ENCODE measurements at regions not wholly inside any gene's neighbourhood (a gene's known extent, or its start where the extent isn't known, plus 50 kb on each side); places are given as distances from the start of the nearest gene placed in this dataset.

- DNase-seq: no peak
Observed at GRCh38 chr9:105921057-105921726, 226.9 kb downstream of the TMEM38B start.

GRCh38 chr9:105928416-105928815 is 234.1 kb downstream of the TMEM38B start:
- DNase-seq: no peak

- no peak for DNase-seq
Observed at GRCh38 chr9:105930011-105930627, 235.8 kb downstream of the TMEM38B start.

DNA sequence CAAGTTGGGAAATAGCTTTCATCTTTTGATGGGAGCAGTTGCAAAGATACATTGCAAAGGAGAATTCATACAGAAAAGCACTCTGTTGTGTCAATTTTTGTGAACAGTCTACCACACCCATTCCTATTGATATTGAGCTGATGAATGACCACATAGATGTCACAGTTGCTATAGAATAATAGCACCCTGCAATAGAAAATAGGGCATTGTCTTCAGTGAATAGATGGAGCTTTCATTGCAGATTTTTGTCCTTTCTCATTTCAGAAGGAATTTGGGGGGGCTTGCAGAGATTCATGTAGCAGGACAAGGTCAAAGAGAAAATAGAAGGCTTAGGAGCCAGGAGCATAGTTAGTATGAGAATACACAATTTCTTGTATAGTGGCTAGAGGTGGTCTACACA is 237.9 kb downstream of the TMEM38B start:
- no peak for DNase-seq

- DNase-seq: no peak
Observed at GRCh38 chr9:105950448-105950847, 256.1 kb downstream of the TMEM38B start.

DNA sequence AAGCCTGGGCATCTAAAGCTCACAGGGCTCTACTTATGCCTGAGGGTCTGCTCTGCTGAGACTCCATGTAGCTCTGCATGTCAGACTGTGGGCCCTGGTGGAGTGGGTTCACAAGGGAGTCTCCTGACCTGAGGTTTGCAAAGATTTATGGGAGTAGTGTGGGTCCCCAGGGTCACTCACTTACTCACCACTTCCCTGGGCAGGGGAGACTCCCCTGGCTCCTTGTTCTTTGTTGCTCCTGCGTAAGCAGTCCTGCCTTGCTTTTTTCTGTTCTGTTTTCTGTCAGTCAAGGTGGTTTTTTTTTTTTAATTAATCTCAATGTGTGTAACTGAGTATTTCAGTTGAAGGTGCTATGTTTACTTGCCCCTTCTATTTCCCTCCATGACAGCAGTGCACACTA is 256.6 kb downstream of the TMEM38B start:
- no peak for DNase-seq

- DNase-seq: no peak
Observed at GRCh38 chr9:105954517-105954916, 260.2 kb downstream of the TMEM38B start.

DNA sequence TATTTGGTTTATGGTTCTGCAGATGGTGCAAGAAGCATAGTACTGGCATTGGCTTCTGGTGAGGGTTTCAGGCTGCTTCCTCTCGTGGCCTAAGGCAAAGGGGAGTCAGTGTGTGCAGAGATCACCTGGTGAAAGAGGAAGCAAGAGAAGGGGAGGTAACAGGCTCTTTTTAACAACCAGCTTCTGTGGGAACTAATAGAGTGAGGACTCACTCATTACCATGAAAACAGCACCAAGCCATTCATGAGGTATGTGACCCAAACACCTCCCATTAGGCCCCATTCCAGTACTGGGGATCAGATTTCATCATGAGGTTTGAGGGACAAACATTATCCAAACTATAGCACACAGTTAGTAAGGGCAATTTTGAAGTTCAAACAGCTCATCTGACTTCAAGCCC is 263.5 kb downstream of the TMEM38B start:
- DNase-seq: no peak

DNA sequence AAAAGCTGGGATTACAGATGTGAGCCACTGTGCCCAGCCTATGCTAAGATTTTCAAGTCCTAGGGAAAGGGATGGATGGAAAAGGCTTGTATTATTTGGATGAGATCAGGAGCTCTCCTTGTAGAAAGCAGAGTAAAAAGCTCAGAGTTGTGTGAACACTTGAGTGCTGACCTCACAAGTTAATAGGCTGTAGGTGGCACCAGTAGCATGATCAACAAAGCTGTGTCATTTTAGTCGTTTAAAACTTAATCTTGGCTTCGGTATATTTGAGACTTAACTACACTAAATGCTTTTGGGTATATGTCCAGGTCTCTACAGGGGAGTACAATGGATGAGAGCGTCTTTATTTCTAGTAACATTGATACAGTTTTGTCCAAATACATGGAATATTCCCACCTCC is 264.2 kb downstream of the TMEM38B start:
- DNase-seq: no peak

DNA sequence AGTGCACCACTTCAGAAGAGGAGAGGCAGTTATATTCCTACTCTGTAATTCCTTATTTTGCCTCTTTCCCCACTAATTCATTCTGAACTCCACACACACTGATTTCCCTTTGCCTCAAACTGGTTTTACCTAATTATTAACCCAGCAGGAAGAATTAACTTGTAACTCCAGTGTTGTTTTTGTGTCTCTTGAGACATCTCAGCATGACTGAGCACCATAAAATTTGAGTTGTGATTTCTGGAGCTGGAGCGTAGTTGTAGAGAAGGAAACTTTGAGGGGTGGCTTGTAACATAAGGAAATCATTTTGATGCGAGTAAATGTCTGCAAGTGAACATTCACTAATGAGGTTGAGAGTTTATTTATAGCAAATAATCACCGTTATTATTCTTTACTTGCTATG is 265.2 kb downstream of the TMEM38B start:
- DNase-seq: no peak

DNA sequence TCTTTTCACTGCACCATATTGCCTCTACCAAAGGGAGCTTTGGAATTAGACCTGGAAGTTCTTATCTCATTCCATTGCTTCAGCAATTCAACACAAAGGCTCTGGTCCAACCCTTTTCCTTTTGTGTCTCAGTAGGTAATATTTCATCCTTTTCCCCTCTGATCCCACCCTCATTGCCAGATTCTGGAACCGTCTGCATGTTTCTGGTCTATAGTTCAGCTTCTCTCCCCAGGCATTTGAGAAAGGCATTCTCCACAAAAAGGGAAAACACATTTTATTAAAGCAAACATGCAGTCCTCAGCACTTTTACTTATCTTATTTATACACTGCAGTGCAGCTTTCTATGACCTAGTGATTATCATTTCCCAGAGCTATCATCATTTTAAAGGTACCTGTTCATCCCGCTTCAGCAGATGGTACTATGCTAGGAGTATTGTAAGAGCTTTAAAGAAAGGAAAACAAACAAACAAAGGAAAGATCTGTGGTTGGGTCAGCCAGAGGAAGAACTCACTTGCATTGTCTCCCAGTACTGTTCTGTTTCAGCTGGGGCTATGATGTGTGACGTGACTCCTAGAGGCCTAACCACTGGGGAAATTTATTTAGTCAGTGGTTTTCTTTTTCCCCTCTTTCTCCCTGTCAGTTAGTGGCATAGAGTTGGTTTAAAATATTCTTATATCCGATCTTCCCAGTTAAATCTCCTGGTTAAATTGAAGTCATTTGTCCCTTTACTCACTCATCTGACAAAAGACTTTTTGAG is 269.2 kb downstream of the TMEM38B start:
- DNase-seq: no peak

DNA sequence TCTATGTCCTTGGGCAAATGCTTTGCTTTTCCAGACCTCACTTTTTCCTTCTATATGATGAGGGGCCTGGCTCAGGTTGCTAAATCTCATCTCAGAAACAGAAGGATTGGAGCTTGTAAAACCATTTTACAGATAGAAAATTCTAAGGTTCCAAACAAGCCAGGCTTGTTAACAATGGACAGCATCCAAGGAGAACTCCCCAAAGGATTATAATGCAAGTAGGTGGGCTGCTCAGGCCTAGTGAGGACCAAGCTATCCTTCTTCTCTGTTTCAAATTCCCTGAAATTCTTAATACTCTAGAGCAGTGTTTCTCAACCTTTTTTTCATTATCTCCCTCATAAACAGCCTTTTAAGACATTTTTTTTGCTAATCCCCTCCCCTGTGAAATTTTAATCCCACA is 269.8 kb downstream of the TMEM38B start:
- no peak for DNase-seq

GRCh38 chr9:105966834-105967233 is 272.5 kb downstream of the TMEM38B start:
- no peak for DNase-seq

DNA sequence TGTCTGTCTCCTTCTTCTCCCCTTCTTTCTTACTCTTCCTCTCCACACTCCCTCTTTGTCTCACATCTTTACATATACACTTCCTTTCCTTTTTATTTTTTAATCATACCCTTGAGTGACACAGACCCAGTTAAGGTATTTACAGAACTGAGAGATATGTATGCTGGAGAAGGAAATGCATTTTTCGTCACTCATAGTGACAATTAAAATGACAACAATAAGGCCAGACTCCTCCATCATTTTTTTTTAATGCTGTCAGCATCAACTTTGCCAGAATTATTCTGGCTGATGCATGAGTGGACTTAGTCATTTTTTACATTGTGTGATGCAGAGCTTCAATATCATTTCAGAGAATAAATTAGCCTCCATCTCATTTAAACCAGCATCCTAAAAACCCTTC is 272.9 kb downstream of the TMEM38B start:
- DNase-seq: no peak

DNA sequence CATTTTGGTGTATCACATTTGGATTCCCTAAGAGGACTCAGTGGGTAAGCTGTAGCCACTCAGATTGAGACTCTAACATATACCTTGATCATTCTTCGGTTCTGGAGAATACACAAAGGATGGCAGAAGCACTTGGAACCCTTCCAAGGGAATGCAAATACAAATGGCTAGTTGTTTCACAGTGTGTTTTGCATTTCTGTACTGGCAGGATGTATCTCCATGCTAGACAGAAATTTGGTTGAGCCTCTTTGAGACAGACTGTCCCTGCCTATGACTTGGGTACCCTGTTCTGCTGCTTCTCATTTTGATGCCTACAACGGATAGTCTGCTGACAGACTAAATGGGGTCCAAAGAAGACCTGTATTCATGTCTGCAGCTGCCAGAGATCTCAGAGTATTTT is 273.5 kb downstream of the TMEM38B start:
- no peak for DNase-seq

- DNase-seq: no peak
Observed at GRCh38 chr9:105968811-105969466, 274.6 kb downstream of the TMEM38B start.

DNA sequence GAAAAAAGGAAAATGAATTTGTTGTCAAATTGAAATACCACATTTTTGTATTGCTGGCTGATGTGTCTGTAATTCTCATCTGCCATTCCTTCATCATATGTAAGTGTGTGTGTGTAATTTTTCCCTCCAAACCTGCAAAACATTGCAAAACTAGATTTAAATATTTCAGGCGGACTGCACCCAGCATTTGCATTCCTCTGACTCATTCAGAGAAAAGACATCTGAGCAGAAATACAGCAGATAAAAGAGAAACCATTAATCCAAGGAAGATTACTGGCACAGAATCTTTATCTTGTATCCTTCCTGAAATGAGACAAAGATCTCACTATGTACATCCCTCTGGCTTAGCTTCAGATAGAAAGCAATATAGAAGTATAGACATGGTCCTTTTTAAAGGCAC is 275.3 kb downstream of the TMEM38B start:
- no peak for DNase-seq

DNA sequence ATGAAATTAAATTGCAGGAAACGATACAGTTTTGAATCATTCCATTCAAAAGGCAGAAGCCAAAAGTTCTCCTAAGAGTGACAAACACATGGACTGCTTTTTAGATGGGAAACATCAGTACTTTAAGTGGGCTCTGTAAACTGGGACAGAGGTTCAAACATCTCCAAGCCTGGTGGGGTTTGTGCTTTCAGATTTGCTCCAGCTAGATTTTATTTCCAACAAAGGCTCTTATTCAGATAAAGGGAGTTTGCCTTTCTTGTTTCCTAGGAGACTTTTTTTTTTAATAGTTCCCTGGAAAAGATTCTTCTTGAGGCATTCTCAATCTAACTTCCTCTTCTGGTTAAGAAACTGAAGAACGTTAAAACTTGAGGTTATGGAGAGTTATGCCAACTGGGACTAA is 277.6 kb downstream of the TMEM38B start:
- no peak for DNase-seq

DNA sequence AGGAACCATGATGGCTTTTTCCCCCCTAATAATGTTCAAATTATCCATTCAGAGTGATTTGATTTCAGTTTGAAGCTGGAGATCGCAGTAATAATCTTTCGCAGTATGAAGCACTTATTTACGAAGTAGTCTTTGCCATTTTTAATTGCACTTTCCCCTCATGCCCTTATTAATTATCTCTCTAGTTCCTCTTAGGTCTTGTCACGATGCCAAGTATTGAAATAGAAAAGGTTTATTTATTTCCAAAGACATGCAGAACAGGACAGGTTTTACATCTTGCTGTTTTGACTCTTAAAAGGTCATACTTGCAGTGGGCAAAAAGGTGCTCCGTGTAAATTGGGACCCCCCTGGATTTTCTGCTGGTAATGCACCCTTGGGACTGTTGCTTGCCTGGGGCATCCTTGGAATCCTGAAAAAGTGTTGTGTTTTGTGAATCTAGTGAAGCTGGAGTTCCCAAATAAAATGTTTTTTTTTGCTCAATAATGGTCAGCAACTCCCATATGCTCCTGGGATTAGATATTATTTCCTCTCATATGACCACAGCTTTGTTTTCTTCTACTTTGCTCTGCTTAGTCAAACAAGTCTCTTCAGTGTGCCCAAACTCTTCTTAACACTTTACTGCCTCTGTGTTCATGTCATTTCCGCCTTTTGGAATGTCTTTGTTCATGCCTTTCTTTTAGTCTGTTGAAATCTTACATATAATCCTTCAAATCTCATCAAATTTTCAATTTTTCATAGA is 278.3 kb downstream of the TMEM38B start:
- DNase-seq: no peak

DNA sequence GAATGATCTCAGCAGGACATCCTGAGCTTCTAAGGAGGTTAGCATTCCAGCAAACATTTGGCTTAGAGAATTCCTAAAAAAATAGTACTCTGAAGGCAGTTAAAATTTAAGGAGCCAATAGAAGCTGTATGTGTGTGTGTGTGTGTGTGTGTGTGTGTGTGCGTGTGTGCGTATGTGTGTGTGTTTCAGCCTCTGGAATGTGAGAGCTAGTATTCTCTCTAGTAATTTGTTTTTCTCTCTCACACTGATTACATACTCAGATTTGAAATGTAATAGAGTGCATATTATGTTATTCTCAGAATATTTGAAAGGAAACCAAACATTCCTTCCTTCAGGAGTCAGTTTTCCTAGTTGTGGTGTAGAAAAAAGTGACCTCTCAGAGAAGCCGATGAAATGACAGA is 279.6 kb downstream of the TMEM38B start:
- DNase-seq: no peak

DNA sequence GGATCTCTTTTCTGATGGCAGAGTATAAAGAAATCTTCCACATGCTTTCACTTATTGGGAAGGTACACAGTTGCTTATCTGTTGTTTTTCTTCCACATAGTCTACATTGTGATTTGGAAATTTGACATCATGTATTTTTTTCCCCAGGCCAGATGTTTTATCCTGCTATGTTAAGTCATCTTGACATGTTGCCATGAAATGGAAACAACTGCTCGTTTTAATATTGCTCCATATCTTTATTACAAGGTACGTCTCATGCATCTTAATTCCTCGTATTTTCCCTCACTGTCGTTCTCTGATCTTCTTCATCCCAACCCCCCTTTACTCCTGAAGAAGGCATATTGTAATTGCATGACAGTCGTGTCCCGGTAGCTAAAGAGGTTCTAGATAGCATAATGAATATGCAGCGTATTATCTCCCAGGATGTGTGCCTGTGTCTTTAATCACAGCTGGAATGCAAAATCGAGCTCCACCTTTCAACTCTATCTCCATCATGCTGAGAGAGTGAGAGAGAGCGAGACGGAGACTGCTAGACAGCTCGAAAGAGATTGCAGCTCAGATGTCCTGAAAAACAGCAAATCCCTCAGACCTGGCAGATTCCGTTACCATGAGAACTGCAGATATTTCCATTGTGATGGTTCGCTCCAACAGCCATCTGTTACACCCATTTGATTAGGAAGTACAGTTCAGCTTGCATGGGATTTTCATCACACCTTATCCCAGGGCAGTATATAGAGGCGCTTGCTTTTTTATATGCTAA is 281.7 kb downstream of the TMEM38B start:
- peak; percentile 87 for DNase-seq

DNA sequence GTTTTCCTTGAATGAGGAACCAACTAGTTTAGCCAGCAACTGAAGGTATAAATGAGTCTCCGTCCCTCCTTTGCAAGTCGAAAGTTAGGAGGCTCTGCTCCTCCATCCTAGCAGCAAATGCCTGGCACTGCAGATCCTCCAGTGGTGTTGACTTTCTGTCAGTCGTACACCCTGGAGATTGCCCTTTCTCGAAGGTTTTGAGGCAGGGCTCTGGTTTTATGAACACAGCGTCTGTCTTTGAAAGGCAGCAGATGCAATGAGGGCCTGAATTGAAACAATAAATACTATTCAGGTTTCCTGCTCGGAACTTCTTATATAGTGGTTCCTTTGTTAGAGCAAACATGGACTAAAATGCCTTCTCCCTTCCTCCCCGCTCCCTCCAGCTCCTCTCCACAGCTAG is 284.0 kb downstream of the TMEM38B start:
- DNase-seq: no peak
